ENCODE measurements at regions not wholly inside any gene's neighbourhood (a gene's known extent, or its start where the extent isn't known, plus 50 kb on each side); places are given as distances from the start of the nearest gene placed in this dataset.

DNA sequence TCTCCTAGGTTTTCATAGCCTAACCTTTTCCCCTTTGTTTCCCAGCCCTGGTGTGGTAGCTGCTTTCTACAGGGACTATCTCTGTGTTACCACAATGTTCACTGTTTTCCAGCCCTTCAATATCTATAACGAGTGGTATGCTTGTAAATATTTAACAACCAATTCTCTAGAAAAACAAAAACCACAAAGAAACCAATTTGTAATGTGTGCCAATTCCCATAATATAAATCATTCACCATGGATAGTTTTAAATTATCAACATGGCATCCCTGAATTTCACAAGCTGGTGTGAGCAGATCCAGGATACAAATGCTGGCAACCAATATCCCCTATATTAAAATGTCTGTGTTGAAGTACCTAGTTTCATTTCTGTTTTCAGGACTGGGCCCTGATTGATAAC lies 200.7 kb upstream of the FOXN2 start:
- TF ChIP-seq EZH2 (IDR thresholded peaks at IDR 0.05; ENCODE audit: insufficient read depth, poor library complexity, severe bottlenecking) = no peak
- no peak for TF ChIP-seq EZH2phosphoT487 (IDR thresholded peaks at IDR 0.05; ENCODE audit: insufficient read depth, low read depth)

Measured in GM23248 (cell line).